Suprapubic skin (tissue), 4 donors: ENCODE measurements at regions not wholly inside any gene's neighbourhood (a gene's known extent, or its start where the extent isn't known, plus 50 kb on each side); places are given as distances from the start of the nearest gene placed in this dataset.

Experiments used
- DNase-seq, 2 donors: peaks; one replicate each; pipeline ENCODE4 v3.0.0-alpha.2; 2019; ENCODE audit warnings: low spot score in 2 of 2
- H3K27ac ChIP-seq: fragments of 200-600 bp; sonication (generic); one replicate; pipeline ENCODE4 v1.5.1; 2019
- H3K27me3 ChIP-seq: fragments of 200-600 bp; sonication (generic); one replicate; pipeline ENCODE4 v1.5.1; 2019
- H3K36me3 ChIP-seq: fragments of 200-600 bp; sonication (generic); one replicate; pipeline ENCODE4 v1.5.1; 2019
- H3K4me1 ChIP-seq: fragments of 200-600 bp; sonication (generic); one replicate; pipeline ENCODE4 v1.5.1; 2019
- H3K4me3 ChIP-seq: fragments of 200-600 bp; sonication (generic); one replicate; pipeline ENCODE4 v1.5.1; 2019; ENCODE audit warnings: mild to moderate bottlenecking
- H3K9me3 ChIP-seq: fragments of 200-600 bp; sonication (generic); one replicate; pipeline ENCODE4 v1.5.1; 2019
- EP300 ChIP-seq: sonication (generic); formaldehyde crosslinking; IDR thresholded peaks from one replicate; pipeline ENCODE4 v1.6.1; 2017; ENCODE audit warnings: antibody characterized with exemption
- POLR2A ChIP-seq, 2 donors: fragments of 450-650 bp; IDR thresholded peaks; one replicate each; pipeline ENCODE4 v1.6.1; 2017; ENCODE audit warnings: antibody characterized with exemption in 2 of 2, mild to moderate bottlenecking in 2 of 2, moderate library complexity in 2 of 2
- POLR2AphosphoS5 ChIP-seq, 3 donors: sonication (generic); formaldehyde crosslinking; IDR thresholded peaks; one replicate each; pipeline ENCODE4 v1.6.1; 2017; ENCODE audit warnings: antibody characterized with exemption in 3 of 3
- WGBS: methylation state at CpG from one replicate; pipeline ENCODE4 v1.1.5; 2018; 5-methylcytosine and 5-hydroxymethylcytosine counted together
- TF ChIP-seq, protein P1 (sequence below), 2 donors: fragments of 200-600 bp in 1 of 2; fragments of 450-650 bp in 1 of 2; sonication (generic) in 1 of 2; IDR thresholded peaks; one replicate each; pipeline ENCODE4 v1.5.1; 2016 to 2019; ENCODE audit warnings: antibody characterized with exemption in 2 of 2, mild to moderate bottlenecking in 1 of 2, moderate library complexity in 1 of 2

DNA sequence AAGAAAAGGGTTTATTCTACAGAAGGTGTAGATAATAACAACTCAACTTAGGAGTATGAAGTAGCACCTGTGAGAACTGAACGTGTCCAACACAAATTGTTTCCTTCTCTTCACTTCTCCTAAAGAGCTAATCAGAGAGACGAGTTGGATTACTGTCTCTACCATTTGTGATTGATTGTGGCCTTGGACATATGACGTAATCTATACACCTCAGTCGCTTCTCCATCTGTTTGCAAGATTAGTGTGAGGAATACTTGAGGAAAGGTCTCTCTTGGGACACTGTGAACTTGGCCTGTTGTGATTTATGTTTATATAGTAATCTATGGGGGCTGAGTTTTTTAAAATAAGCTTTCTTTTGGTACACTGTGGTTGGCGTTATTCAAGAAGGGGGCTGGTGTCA, 182.0 kb downstream of the ZNF330 start:
- Histone ChIP-seq H3K27me3 (no peaks in the 10 kb centered on the region), H3K4me3 (no peak overlapping the region), H3K4me1 (no peaks in the 10 kb centered on the region), H3K27ac (no peak overlapping the region), H3K36me3 (no peaks in the 10 kb centered on the region), H3K9me3 (no peaks in the 10 kb centered on the region)
- DNase-seq, result no peak
- no peak for TF ChIP-seq EP300
- no peak for TF ChIP-seq POLR2A (IDR thresholded peaks at IDR 0.05)
- no peak for TF ChIP-seq POLR2AphosphoS5 (IDR thresholded peaks at IDR 0.05)
- TF ChIP-seq, protein P1, sequence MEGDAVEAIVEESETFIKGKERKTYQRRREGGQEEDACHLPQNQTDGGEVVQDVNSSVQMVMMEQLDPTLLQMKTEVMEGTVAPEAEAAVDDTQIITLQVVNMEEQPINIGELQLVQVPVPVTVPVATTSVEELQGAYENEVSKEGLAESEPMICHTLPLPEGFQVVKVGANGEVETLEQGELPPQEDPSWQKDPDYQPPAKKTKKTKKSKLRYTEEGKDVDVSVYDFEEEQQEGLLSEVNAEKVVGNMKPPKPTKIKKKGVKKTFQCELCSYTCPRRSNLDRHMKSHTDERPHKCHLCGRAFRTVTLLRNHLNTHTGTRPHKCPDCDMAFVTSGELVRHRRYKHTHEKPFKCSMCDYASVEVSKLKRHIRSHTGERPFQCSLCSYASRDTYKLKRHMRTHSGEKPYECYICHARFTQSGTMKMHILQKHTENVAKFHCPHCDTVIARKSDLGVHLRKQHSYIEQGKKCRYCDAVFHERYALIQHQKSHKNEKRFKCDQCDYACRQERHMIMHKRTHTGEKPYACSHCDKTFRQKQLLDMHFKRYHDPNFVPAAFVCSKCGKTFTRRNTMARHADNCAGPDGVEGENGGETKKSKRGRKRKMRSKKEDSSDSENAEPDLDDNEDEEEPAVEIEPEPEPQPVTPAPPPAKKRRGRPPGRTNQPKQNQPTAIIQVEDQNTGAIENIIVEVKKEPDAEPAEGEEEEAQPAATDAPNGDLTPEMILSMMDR (IDR thresholded peaks at IDR 0.05), result no peak
- WGBS, result 95% methylated on average over 5 of the region's 5 CpGs

DNA sequence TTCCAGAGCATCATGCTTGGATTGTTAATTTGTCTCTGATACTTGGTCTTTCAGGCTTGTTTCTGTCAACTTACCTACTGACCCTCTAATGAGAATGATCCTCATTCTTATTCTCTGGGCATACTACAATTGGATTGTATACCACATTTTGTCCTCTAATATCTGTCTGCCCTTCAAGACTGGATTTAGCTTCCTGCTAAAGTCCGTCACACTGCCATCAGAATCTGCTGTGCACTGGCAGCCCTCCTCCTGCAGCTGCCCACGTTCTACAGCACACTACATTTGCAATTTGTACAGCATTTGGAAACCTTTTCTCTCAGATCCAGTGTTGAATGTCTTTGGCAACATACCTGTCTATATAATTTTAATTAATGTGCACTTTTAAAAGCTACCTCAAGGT, 183.1 kb downstream of the ZNF330 start:
- Histone ChIP-seq H3K4me3 (no peak overlapping the region), H3K9me3 (no peaks in the 10 kb centered on the region), H3K27ac (no peak overlapping the region), H3K27me3 (no peaks in the 10 kb centered on the region), H3K36me3 (no peaks in the 10 kb centered on the region), H3K4me1 (no peaks in the 10 kb centered on the region)
- TF ChIP-seq, protein P1 (IDR thresholded peaks at IDR 0.05), result no peak
- TF ChIP-seq POLR2AphosphoS5 (IDR thresholded peaks at IDR 0.05) (no peak), EP300 (no peak), POLR2A (IDR thresholded peaks at IDR 0.05) (no peak)
- 86% methylated on average over 2 of the region's 2 CpGs for WGBS
- no peak for DNase-seq

DNA sequence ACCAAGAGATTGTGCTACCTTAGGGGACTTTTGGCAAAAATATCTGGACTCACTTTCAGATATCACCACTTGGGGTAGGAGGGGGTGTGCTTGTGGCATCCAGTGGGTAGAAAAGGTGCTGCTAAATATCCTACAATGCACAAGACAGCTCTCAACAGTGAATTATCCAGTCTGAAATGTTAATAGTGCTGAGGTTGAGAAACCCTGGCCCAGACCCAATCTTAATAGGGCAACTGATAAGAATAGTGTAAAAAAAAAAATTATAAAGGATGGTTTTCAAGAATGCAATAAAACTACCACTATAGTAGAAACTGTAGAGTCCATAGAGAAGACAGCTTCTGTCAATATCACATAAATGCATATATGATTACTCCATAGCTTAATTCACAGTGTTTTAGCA, 185.5 kb downstream of the ZNF330 start:
- no peak overlapping the region for H3K27ac ChIP-seq
- DNase-seq, result no peak
- TF ChIP-seq POLR2A (IDR thresholded peaks at IDR 0.05) (no peak), POLR2AphosphoS5 (IDR thresholded peaks at IDR 0.05) (no peak), EP300 (no peak)
- TF ChIP-seq, protein P1 (IDR thresholded peaks at IDR 0.05), result no peak

DNA sequence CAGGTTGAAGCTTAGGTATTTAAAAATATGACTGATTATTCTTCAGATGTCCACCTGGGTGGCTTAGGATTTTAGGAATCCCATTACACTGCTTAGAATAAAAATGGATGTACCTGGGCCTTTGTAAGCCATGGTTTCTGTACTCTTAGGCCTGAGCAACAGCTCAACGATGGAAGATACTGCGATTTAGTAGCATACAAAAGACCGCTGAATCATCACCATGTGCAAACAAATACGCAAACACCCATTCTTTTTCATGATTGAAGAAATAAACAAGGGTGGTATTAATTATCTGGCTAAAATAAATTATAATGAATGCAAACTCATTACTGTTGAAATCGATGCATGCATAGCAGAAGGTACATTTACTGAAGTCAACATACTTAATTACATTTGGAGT, 188.9 kb downstream of the ZNF330 start:
- no peaks in the 10 kb centered on the region for H3K27me3 ChIP-seq
- no peak overlapping the region for H3K27ac ChIP-seq
- no peaks in the 10 kb centered on the region for H3K9me3 ChIP-seq
- 87% methylated on average over 5 of the region's 5 CpGs for WGBS
- H3K36me3 ChIP-seq, result no peaks in the 10 kb centered on the region
- TF ChIP-seq EP300, result no peak
- no peaks in the 10 kb centered on the region for H3K4me1 ChIP-seq
- H3K4me3 ChIP-seq, result no peak overlapping the region
- DNase-seq, result no peak

More for the DNA sequence above, 185.5 kb downstream of the ZNF330 start:
- no peaks in the 10 kb centered on the region for H3K4me1 ChIP-seq
- no peaks in the 10 kb centered on the region for H3K27me3 ChIP-seq
- no peaks in the 10 kb centered on the region for H3K9me3 ChIP-seq
- no peaks in the 10 kb centered on the region for H3K36me3 ChIP-seq
- H3K4me3 ChIP-seq, result no peak overlapping the region

DNA sequence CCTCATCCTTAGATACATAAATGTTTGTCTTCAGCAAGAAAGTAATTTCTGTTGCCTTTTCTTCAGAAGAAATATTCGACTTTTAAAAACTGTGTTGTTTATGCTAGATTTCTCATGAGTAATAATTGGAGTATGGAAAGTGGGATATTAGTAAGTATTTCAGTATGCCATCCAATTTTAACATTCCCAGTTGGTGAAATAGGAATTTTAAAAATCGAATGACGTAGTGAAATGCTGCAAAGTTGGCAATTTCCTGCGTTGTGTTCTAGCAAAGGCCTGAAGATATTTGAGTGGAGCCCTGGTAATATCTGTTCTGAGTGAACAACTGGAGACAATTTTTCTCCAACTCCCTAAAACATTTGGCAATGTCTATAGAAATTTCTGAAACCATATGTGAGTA, 190.1 kb downstream of the ZNF330 start:
- H3K27me3 ChIP-seq, result no peaks in the 10 kb centered on the region
- H3K27ac ChIP-seq, result no peak overlapping the region
- no peaks in the 10 kb centered on the region for H3K36me3 ChIP-seq
- H3K4me1 ChIP-seq, result no peaks in the 10 kb centered on the region
- TF ChIP-seq, protein P1 (IDR thresholded peaks at IDR 0.05), result no peak
- TF ChIP-seq EP300 (no peak), POLR2AphosphoS5 (IDR thresholded peaks at IDR 0.05) (no peak), POLR2A (IDR thresholded peaks at IDR 0.05) (no peak)
- DNase-seq, result no peak
- no peaks in the 10 kb centered on the region for H3K9me3 ChIP-seq
- WGBS, result 84% methylated on average over 4 of the region's 4 CpGs
- no peak overlapping the region for H3K4me3 ChIP-seq

DNA sequence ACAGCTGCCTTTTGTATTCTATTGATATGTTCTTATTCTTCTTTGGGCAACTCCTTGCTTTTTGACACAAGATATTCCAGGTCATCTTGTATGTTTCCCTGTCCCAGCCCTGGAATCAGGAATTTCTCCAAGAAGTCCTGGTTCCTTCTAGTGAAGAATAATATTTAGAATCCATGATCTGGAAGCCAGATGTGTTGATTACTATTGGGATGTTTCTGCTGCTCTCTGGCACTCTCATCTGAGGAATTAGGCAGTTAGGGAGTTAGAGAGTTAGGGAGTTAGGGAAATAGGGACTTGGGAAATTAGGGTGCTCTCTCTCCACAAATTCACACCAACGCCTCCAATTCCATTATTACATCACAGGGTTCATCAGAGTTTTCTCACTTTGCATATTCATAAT, 191.2 kb downstream of the ZNF330 start:
- TF ChIP-seq EP300 (no peak), POLR2A (IDR thresholded peaks at IDR 0.05) (no peak), POLR2AphosphoS5 (IDR thresholded peaks at IDR 0.05) (no peak)
- TF ChIP-seq, protein P1 (IDR thresholded peaks at IDR 0.05), result no peak
- Histone ChIP-seq H3K4me3 (no peak overlapping the region), H3K4me1 (peaks cover 3% of the 10 kb centered on the region), H3K27me3 (no peaks in the 10 kb centered on the region), H3K9me3 (no peaks in the 10 kb centered on the region), H3K27ac (no peak overlapping the region), H3K36me3 (no peaks in the 10 kb centered on the region)
- WGBS, result 63% methylated on average over 1 of the region's 1 CpG
- no peak for DNase-seq
